ENCODE measurements at regions not wholly inside any gene's neighbourhood (a gene's known extent, or its start where the extent isn't known, plus 50 kb on each side); places are given as distances from the start of the nearest gene placed in this dataset.

GRCh38 chr5:118447350-118447749, 541.0 kb downstream of the DTWD2 start:
- TF ChIP-seq SUZ12 (IDR thresholded peaks at IDR 0.05) (no peak), NFRKB (IDR thresholded peaks at IDR 0.05) (no peak), FOXA1 (IDR thresholded peaks at IDR 0.05) (no peak)

Data from HEK293T (cell line).